Kidney capillary endothelial cell (primary cell): ENCODE measurements at regions not wholly inside any gene's neighbourhood (a gene's known extent, or its start where the extent isn't known, plus 50 kb on each side); places are given as distances from the start of the nearest gene placed in this dataset.
"Not testable (repeated sequence)": the region's sequence is repeated elsewhere in the genome, so short reads cannot be mapped to it uniquely, and the experiment has no call there.

Source experiments
- DNase-seq: peaks from one replicate; pipeline ENCODE4 v3.0.0-alpha.2; 2018; ENCODE audit warnings: low spot score

GRCh38 chr5:81826128-81826527 is 75.2 kb upstream of the SSBP2 start:
- DNase-seq, result no peak

GRCh38 chr5:81825237-81825636 is 74.3 kb upstream of the SSBP2 start:
- DNase-seq, result no peak

- DNase-seq, result not testable (repeated sequence)
Observed at GRCh38 chr5:81823736-81824135, 72.8 kb upstream of the SSBP2 start.

- no peak for DNase-seq
Observed at GRCh38 chr5:81820863-81821262, 70.0 kb upstream of the SSBP2 start.

- no peak for DNase-seq
Observed at GRCh38 chr5:81820318-81820636, 69.4 kb upstream of the SSBP2 start.

- DNase-seq, result peak; percentile 5
Observed at GRCh38 chr5:81819556-81820317, 68.8 kb upstream of the SSBP2 start.

- DNase-seq, result no peak
Observed at GRCh38 chr5:81817980-81818379, 67.1 kb upstream of the SSBP2 start.

- DNase-seq, result no peak
Observed at GRCh38 chr5:81817086-81817485, 66.2 kb upstream of the SSBP2 start.

- no peak for DNase-seq
Observed at GRCh38 chr5:81815321-81815720, 64.4 kb upstream of the SSBP2 start.

- DNase-seq, result no peak
Observed at GRCh38 chr5:81808106-81808505, 57.2 kb upstream of the SSBP2 start.

- DNase-seq, result no peak
Observed at GRCh38 chr5:81805086-81805485, 54.2 kb upstream of the SSBP2 start.

- DNase-seq, result no peak
Observed at GRCh38 chr5:81803812-81804211, 52.9 kb upstream of the SSBP2 start.

GRCh38 chr5:81802625-81803024 is 51.7 kb upstream of the SSBP2 start:
- no peak for DNase-seq

- no peak for DNase-seq
Observed at GRCh38 chr5:81802020-81802419, 51.1 kb upstream of the SSBP2 start.

- no peak for DNase-seq
Observed at GRCh38 chr5:81800797-81801196, 49.9 kb upstream of the SSBP2 start.
